ENCODE measurements at regions not wholly inside any gene's neighbourhood (a gene's known extent, or its start where the extent isn't known, plus 50 kb on each side); places are given as distances from the start of the nearest gene placed in this dataset.

GRCh38 chr16:79895053-79895916, 294.7 kb upstream of the MAF start (continued):
- TF ChIP-seq GLIS3 (CRISPR knock-in tag; IDR thresholded peaks at IDR 0.05), result no peak
- TF ChIP-seq TCF4 (CRISPR knock-in tag; IDR thresholded peaks at IDR 0.05; ENCODE audit: borderline replicate concordance), result no peak
- TF ChIP-seq ESRRG (CRISPR knock-in tag; IDR thresholded peaks at IDR 0.05), result no peak
- TF ChIP-seq SNAI2 (CRISPR knock-in tag; IDR thresholded peaks at IDR 0.05), result no peak

GRCh38 chr16:79893445-79893844, 292.9 kb upstream of the MAF start:
- ATAC-seq, result no peak
- TF ChIP-seq ZFP3 (CRISPR knock-in tag; IDR thresholded peaks at IDR 0.05) (no peak), PPARA (CRISPR knock-in tag; IDR thresholded peaks at IDR 0.05; ENCODE audit: borderline replicate concordance) (no peak), ZC3H10 (CRISPR knock-in tag; IDR thresholded peaks at IDR 0.05) (no peak), ZFP30 (CRISPR knock-in tag; IDR thresholded peaks at IDR 0.05) (no peak), GLIS3 (CRISPR knock-in tag; IDR thresholded peaks at IDR 0.05) (no peak)

GRCh38 chr16:79892278-79892677, 291.7 kb upstream of the MAF start:
- no peak for ATAC-seq
- no peak for TF ChIP-seq TCF4 (CRISPR knock-in tag; IDR thresholded peaks at IDR 0.05; ENCODE audit: borderline replicate concordance)
- TF ChIP-seq TSHZ2 (CRISPR knock-in tag; IDR thresholded peaks at IDR 0.05), result no peak
- no peak for TF ChIP-seq OSR1 (CRISPR knock-in tag; IDR thresholded peaks at IDR 0.05)
- TF ChIP-seq POU6F1 (CRISPR knock-in tag; IDR thresholded peaks at IDR 0.05; ENCODE audit: borderline replicate concordance, low read depth), result no peak
- no peak for TF ChIP-seq ZNF565 (CRISPR knock-in tag; conservative IDR thresholded peaks at IDR 0.05; ENCODE audit: low read depth)
- no peak for TF ChIP-seq PATZ1 (CRISPR knock-in tag; IDR thresholded peaks at IDR 0.05; ENCODE audit: borderline replicate concordance)

GRCh38 chr16:79891458-79891857, 290.9 kb upstream of the MAF start:
- no peak for TF ChIP-seq OSR1 (CRISPR knock-in tag; IDR thresholded peaks at IDR 0.05)
- no peak for TF ChIP-seq ZFP3 (CRISPR knock-in tag; IDR thresholded peaks at IDR 0.05)
- TF ChIP-seq POU6F1 (CRISPR knock-in tag; IDR thresholded peaks at IDR 0.05; ENCODE audit: borderline replicate concordance, low read depth), result no peak
- TF ChIP-seq ZNF565 (CRISPR knock-in tag; conservative IDR thresholded peaks at IDR 0.05; ENCODE audit: low read depth), result no peak
- TF ChIP-seq TOX (CRISPR knock-in tag; IDR thresholded peaks at IDR 0.05; ENCODE audit: borderline replicate concordance), result no peak
- TF ChIP-seq CREB5 (CRISPR knock-in tag; IDR thresholded peaks at IDR 0.05; ENCODE audit: low read depth), result no peak
- no peak for TF ChIP-seq ISL1 (CRISPR knock-in tag; IDR thresholded peaks at IDR 0.05)
- no peak for TF ChIP-seq ZC3H10 (CRISPR knock-in tag; IDR thresholded peaks at IDR 0.05)
- TF ChIP-seq TSHZ2 (CRISPR knock-in tag; IDR thresholded peaks at IDR 0.05), result no peak
- no peak for TF ChIP-seq ZFP30 (CRISPR knock-in tag; IDR thresholded peaks at IDR 0.05)
- no peak for TF ChIP-seq ESRRG (CRISPR knock-in tag; IDR thresholded peaks at IDR 0.05)
- no peak for TF ChIP-seq PATZ1 (CRISPR knock-in tag; IDR thresholded peaks at IDR 0.05; ENCODE audit: borderline replicate concordance)
- TF ChIP-seq CSDC2 (CRISPR knock-in tag; IDR thresholded peaks at IDR 0.05), result no peak
- no peak for TF ChIP-seq ARNTL (CRISPR knock-in tag; IDR thresholded peaks at IDR 0.05; ENCODE audit: borderline replicate concordance, low read depth)

More at GRCh38 chr16:79891458-79891857, 290.9 kb upstream of the MAF start:
- ATAC-seq, result no peak
